ENCODE measurements at regions not wholly inside any gene's neighbourhood (a gene's known extent, or its start where the extent isn't known, plus 50 kb on each side); places are given as distances from the start of the nearest gene placed in this dataset.

DNA sequence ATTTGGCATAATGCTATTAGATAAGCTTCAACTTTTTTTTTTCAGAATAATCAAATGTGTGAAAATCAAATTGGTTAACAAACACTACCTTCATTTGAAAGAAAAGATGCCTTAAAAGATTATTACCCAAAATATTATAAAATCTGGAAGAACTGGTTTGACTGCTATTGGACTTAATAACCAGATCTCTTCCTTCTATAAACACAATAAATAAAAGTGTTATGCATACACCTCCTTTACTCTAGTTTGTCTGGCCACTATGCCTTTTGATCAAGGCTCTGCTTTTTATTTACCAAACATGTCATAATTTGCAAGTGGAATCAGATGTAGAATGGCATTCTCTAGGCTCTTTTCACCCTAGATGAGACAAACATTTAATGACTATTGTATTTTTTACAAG, 897.3 kb upstream of the EPHA5 start:
- TF ChIP-seq, protein P1, sequence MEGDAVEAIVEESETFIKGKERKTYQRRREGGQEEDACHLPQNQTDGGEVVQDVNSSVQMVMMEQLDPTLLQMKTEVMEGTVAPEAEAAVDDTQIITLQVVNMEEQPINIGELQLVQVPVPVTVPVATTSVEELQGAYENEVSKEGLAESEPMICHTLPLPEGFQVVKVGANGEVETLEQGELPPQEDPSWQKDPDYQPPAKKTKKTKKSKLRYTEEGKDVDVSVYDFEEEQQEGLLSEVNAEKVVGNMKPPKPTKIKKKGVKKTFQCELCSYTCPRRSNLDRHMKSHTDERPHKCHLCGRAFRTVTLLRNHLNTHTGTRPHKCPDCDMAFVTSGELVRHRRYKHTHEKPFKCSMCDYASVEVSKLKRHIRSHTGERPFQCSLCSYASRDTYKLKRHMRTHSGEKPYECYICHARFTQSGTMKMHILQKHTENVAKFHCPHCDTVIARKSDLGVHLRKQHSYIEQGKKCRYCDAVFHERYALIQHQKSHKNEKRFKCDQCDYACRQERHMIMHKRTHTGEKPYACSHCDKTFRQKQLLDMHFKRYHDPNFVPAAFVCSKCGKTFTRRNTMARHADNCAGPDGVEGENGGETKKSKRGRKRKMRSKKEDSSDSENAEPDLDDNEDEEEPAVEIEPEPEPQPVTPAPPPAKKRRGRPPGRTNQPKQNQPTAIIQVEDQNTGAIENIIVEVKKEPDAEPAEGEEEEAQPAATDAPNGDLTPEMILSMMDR (conservative IDR thresholded peaks at IDR 0.05 in 1 of 2, IDR thresholded peaks at IDR 0.05 in 1 of 2; ENCODE audit: low read depth in 1 of 2, low read length in 2 of 2), result no peak
- no peak for TF ChIP-seq EZH2 (IDR thresholded peaks at IDR 0.05; ENCODE audit: low read length, missing control alignments)
